ENCODE measurements at regions not wholly inside any gene's neighbourhood (a gene's known extent, or its start where the extent isn't known, plus 50 kb on each side); places are given as distances from the start of the nearest gene placed in this dataset.

GRCh38 chr2:234171666-234172065 lies 121.2 kb downstream of the SPP2 start:
- TF ChIP-seq POLR2A (IDR thresholded peaks at IDR 0.05) (no peak), POLR2AphosphoS5 (IDR thresholded peaks at IDR 0.05) (no peak)

Data from prostate gland (tissue), 1 donor.